ENCODE measurements at regions not wholly inside any gene's neighbourhood (a gene's known extent, or its start where the extent isn't known, plus 50 kb on each side); places are given as distances from the start of the nearest gene placed in this dataset.

- no peak overlapping the region for H3K4me3 ChIP-seq (ENCODE audit: low read depth, low read length, poor library complexity, severe bottlenecking)
- CTCF ChIA-PET, result no interaction called here
Measured at GRCh38 chr2:221816566-221816965, 244.5 kb upstream of the EPHA4 start.

GRCh38 chr2:221810650-221811049 lies 238.5 kb upstream of the EPHA4 start:
- Histone ChIP-seq H3K4me3 (ENCODE audit: low read depth, low read length, poor library complexity, severe bottlenecking) (no peak overlapping the region), H3K36me3 (ENCODE audit: insufficient read depth, low read length, poor library complexity, severe bottlenecking) (no peaks in the 10 kb centered on the region), H3K9me3 (ENCODE audit: low read depth, low read length, poor library complexity, severe bottlenecking) (no peaks in the 10 kb centered on the region), H3K4me1 (ENCODE audit: insufficient read depth, low read length, poor library complexity, severe bottlenecking) (peaks cover 4% of the 10 kb centered on the region), H3K27me3 (replicated peaks; ENCODE audit: insufficient read depth, low read depth, low read length, poor library complexity) (no peaks in the 10 kb centered on the region), H3K27ac (ENCODE audit: low read depth, low read length, poor library complexity, severe bottlenecking) (no peak overlapping the region)
- no peak for TF ChIP-seq EZH2 (IDR thresholded peaks at IDR 0.05; ENCODE audit: borderline replicate concordance, low read depth, low read length, poor library complexity, severe bottlenecking)
- no peak for TF ChIP-seq CTCF (conservative IDR thresholded peaks at IDR 0.05; ENCODE audit: low read depth, low read length)
- intact Hi-C loops (cut with micrococcal nuclease; ENCODE audit: unreplicated experiment), result no loop called here
- CTCF ChIA-PET, result no interaction called here
- DNase-seq (ENCODE audit: low spot score), result no peak
- BruUV-seq (replicated peaks), result no TSS peak
- POLR2A ChIA-PET (ENCODE audit: low non-redundant PET), result no interaction called here

More at GRCh38 chr2:221816566-221816965, 244.5 kb upstream of the EPHA4 start:
- H3K27me3 ChIP-seq (replicated peaks; ENCODE audit: insufficient read depth, low read depth, low read length, poor library complexity), result no peaks in the 10 kb centered on the region
- no peaks in the 10 kb centered on the region for H3K4me1 ChIP-seq (ENCODE audit: insufficient read depth, low read length, poor library complexity, severe bottlenecking)
- H3K36me3 ChIP-seq (ENCODE audit: insufficient read depth, low read length, poor library complexity, severe bottlenecking), result no peaks in the 10 kb centered on the region
- BruUV-seq (replicated peaks), result no TSS peak
- no peak for TF ChIP-seq EZH2 (IDR thresholded peaks at IDR 0.05; ENCODE audit: borderline replicate concordance, low read depth, low read length, poor library complexity, severe bottlenecking)
- no peak for TF ChIP-seq CTCF (conservative IDR thresholded peaks at IDR 0.05; ENCODE audit: low read depth, low read length)
- intact Hi-C loops (cut with micrococcal nuclease; ENCODE audit: unreplicated experiment), result no loop called here
- POLR2A ChIA-PET (ENCODE audit: low non-redundant PET), result no interaction called here
- no peak overlapping the region for H3K27ac ChIP-seq (ENCODE audit: low read depth, low read length, poor library complexity, severe bottlenecking)
- no peak for DNase-seq (ENCODE audit: low spot score)
- no peaks in the 10 kb centered on the region for H3K9me3 ChIP-seq (ENCODE audit: low read depth, low read length, poor library complexity, severe bottlenecking)

DNA sequence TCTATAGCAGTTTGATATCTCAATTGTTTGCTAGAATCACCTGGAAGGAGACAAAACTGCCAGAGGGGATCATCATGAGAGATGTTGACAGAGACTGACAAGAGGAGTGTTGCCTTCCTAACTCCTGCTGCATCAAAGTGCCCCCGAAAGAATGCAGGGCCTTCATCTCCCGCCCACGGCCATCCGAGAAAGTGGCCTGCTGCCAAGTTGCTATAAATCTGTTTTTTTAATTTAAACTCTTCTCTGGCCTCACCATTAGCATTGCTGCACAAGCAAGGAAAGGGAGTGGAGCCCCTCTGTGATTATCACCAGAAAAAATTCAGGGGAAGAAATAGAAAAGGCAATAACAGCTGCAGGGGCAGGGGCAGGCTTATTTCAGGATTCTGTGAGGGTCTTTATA lies 238.1 kb upstream of the EPHA4 start:
- Histone ChIP-seq H3K27me3 (replicated peaks; ENCODE audit: insufficient read depth, low read depth, low read length, poor library complexity) (no peaks in the 10 kb centered on the region), H3K9me3 (ENCODE audit: low read depth, low read length, poor library complexity, severe bottlenecking) (no peaks in the 10 kb centered on the region), H3K36me3 (ENCODE audit: insufficient read depth, low read length, poor library complexity, severe bottlenecking) (no peaks in the 10 kb centered on the region), H3K27ac (ENCODE audit: low read depth, low read length, poor library complexity, severe bottlenecking) (no peak overlapping the region), H3K4me3 (ENCODE audit: low read depth, low read length, poor library complexity, severe bottlenecking) (no peak overlapping the region), H3K4me1 (ENCODE audit: insufficient read depth, low read length, poor library complexity, severe bottlenecking) (peaks cover 4% of the 10 kb centered on the region)
- no peak for TF ChIP-seq EZH2 (IDR thresholded peaks at IDR 0.05; ENCODE audit: borderline replicate concordance, low read depth, low read length, poor library complexity, severe bottlenecking)
- TF ChIP-seq CTCF (conservative IDR thresholded peaks at IDR 0.05; ENCODE audit: low read depth, low read length), result no peak
- intact Hi-C loops (cut with micrococcal nuclease; ENCODE audit: unreplicated experiment), result no loop called here
- POLR2A ChIA-PET (ENCODE audit: low non-redundant PET), result no interaction called here
- no TSS peak for BruUV-seq (replicated peaks)
- peak; percentile 27 for DNase-seq (ENCODE audit: low spot score)
- CTCF ChIA-PET, result no interaction called here
